ENCODE measurements at regions not wholly inside any gene's neighbourhood (a gene's known extent, or its start where the extent isn't known, plus 50 kb on each side); places are given as distances from the start of the nearest gene placed in this dataset.
"Not testable (repeated sequence)": the region's sequence is repeated elsewhere in the genome, so short reads cannot be mapped to it uniquely, and the experiment has no call there.

DNA sequence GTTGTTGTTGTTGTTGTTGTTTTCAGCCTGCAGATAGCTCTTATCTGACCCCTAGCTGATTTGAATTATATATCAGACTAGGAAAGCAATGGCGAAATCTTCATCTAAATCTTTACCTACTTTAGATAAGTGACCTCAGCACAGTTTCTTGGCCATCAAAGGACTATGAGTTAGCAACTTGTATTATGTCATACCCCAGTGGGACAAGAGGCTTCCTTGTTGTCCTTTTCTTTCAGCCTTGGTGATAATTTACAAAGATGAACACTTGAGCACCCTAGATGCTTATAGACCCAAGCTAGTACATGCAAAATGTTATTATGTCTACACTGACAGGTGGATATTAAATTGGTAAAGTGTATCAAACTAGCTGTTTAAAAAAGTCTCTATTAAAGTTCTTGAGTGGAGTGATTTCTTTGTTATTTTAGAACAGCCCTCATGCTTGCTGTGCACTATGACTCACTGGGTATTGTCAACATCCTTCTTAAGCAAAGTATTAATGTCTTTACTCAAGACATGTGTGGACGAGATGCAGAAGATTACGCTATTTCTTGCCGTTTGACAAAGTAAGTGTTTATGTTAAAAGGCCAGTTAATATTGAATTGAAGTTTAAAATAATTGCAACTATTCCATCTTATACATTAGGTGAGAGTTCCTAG, 56.6 kb upstream of the ZNF519 start:
- DNase-seq: not testable (repeated sequence)
